NCI-H1417 (cell line): ENCODE measurements at regions not wholly inside any gene's neighbourhood (a gene's known extent, or its start where the extent isn't known, plus 50 kb on each side); places are given as distances from the start of the nearest gene placed in this dataset.

Source experiments
- DNase-seq, 3 experiments: peaks; one replicate each; lab custom pipeline; 2025; lab: John Stamatoyannopoulos, UW

DNA sequence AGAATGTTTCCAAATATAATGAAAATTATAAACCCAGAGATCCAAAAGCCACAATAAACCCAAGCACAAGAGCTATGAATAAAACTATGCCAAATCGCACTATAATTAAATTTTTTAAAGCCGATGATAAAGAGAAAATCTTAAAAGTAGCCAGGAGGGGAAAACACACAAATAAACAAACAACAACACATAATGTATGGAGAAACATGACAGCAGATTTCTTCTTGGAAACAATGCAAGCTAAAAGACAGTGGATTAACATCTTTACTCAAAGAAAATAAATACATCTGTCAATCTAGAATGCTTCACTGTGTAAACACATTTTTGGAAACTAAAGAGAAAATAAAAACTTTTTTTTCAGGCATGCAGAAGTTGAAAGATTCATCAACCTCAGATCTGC, 53.0 kb upstream of the SMOX start:
- DNase-seq: no peak

DNA sequence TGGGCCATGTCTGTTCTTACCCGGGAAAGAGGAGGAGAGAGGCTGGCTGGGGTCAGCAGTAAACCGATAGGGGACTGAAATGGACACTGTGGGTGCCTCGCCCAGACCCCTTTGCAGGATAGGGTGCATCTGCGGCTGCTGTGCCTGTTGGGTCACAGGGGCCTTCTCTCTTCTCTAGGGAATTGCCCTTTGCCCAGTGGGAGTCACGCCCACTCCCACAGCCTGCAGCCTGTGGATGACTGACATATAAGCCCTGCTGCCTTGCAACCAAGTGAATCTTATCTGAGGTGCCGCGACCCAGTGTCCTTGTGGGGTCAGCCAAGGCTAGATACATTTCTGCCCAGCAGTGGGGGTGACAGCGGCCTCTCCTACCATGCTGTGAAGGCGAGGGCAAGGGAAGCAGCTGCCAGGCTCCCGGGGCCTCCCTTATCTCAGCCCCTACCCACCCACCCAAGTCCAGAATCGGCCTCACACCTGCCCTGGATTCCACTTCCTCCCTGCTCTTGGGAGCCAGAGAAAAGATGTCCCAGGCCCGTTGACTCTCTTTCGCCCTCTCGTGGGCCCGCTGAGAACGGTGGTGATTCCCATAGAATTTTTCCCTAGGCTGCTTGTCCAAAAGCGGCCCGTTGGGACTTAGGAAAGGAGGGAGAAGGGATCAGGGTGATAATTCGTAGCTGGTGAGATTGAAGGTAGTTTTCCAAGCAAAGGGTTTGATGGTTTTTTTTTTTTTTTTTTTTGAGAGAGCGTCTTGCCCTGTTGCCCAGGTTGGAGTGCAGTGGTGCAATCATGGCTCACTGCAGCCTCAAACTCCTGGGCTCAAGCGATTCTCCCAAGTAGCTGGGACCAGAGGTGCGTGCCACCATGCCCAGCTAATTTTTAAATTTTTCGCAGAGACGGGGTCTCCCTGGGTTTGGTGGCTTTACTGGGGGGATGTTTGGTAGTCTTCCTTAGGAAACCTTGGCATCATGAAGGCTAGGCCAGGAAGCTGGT, 56.8 kb upstream of the SMOX start:
- peak in 1 of 3 experiments; percentile 29 for DNase-seq

DNA sequence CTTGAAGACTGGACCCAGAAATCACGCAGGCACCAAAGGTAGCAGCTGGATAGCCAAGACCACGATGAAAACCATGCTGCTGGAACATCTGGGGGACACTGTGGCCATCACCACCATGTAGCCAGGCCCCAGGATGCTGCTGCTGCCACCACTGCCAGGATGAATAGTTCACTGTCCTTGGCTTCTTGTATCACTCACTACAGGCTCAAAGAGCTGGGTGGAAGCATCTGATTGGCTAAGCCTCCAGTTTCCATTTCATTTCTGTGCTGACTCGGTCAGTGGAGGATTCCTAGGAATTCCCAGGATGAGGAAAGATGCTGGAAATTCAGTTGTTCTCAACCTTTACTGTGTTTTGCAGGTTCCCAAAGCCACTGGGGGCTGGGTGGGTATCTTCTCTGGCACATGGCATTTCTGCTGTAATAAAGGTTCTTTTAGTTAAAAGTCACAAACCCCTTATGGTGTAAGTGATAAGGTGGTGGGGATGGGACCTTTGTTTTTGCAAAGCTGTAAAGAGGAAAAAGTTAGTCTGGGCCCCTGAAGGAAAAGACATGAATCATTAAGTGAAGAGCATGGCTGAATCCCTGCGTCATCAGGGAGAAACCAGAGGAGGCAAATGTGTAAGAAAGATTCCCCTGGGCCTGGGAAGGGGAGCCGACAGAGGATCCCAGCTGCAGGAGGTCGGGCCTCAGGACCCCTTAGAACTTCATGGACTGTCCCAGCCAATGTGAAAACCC, 57.7 kb upstream of the SMOX start:
- DNase-seq: no peak

DNA sequence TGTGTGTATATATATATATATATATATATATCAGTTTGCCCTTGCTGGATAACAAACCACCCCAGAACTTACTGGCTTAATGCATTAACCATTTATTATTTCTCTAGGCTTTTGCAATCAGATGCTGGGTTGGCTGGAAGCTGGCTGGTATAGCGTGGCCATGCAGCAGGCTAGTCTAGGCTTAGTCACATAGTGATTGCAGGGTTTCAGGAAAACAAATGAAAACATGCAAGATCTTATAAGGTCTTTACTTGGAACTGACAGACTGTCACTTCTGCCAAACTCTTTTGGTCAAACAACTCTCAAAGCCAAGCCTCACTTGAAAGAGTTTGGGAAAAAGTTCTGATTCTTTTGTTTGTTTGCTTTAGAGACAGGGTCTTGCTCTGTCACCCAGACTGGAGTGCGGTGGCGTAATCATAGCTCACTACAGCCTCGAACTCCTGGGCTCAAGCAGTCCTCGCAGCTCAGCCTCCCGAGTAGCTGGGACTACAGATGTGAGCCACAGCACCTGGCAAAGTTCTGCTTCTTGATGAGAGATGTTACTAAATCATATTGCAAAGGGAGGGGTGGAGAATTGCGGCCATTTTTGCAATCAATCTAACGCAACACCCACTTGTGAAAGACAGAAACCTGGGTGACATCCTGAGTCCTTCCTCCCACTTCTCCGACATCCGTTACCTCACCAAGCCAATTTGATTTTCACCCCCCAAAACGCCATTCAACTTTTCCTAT, 58.7 kb upstream of the SMOX start:
- DNase-seq: no peak

DNA sequence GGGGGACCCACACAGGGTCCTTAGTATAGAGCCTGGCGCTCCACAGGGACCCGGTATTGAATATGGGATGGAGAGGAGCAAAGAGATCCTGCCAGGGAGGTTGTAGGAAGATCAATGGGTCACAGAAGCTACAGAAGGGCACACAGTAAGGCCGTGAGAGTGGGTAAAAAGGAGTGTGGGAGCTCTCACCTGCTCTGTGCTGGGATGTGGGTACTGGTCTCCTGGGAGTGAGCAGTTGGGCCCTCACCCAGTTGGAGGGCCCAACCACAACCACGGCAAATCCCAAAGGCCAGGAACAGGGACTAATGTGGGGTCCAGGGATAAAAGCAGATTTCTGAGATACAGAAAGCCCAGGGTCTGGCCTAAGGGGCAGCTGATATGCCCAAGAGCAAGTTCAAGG, 59.9 kb upstream of the SMOX start:
- DNase-seq: no peak

DNA sequence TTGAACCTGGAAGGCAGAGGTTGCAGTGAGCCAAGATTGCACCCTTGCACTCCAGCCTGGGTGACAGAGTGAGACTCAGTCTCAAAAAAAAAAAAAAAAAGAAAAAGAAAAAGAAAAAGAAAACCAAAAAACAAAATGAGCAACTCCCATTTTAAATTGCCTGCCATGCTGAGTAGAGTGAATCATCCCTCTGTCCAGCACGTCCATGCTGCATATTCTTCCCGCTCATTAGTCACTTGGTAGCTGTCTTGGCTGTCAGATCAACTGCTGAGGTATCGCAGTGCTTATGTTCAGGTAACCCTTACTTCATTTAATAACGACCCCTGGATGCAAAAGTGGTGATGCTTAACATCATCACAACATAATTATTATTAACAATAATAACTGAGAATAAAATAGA, 60.7 kb upstream of the SMOX start:
- DNase-seq: no peak

DNA sequence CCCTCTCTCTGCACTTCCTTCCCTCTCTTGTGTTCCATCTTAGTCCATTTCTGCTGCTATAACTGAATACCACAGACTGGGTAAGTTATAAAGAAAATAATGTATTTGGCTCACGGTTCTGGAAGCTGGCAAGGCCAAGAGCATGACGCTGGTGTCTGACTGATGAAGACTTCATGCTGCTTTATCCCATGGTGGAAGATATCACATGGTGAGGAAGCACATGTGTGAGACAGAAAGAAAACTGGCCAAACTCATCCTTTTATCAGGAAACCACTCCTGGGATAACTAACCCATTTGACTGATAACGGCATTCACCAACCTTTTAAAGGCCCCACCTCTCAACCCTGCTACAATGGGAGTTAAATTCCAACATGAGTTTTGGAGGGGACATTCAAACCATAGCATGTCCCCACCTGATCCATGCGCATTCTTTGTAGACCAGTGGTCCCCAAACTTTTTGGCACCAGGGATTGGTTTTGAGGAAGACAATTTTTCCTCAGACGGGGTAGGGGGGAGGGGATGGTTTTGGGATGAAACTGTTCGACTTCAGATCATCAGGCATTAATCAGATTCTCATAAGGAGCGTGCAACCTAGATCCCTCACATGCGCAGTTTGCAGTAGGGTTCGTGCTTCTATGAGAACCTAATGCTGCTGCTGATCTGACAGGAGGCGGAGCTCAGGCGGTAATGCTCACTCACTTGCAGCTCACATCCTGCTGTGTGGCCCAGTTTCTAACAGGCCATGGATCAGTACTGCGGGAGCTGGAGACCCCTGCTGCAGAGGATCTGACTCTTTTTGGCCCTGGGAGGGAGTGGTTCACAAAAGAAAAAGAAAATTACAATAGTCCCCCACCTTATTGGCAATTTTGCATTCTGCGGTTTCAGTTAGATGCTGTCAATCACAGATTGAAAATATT, 61.6 kb upstream of the SMOX start:
- DNase-seq: no peak

DNA sequence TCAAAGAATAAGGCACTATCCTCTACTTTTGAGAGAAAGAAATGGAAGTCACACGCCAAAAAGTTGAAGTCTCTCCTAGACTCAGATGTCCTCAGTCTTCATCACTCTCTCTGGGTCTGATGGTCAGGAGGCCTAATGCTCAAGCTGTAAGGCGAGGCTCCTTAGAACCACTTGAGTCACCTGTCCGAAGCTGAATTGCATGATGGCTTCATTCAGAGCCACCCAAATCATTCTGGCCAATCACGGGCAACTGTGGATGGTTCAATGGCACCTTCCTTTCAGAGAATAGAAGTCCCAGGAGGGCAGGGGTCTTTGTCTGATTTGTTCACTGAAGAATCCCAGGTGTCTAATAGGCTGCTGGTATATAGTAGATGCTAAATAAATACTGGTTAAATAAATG, 63.9 kb upstream of the SMOX start:
- DNase-seq: no peak

DNA sequence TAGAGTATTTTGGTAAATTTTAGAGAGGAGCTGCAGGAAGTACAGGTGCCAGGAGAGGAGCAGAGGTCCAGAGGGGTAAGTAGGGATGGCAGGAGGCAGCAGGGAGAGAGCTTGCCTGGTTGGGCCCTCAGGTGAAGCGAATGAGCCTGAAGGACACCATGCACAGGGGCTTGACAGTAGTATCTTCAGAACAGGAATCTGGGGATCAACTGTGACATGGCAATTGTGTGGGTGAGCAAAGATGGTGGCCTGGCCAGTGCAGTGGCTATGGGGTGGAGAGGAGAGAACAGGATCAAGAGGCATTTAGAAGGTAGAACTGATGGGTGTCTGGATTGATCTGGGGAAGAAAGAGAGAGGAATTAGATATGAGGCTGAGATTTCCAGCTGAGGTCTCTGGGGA, 64.5 kb upstream of the SMOX start:
- no peak for DNase-seq

DNA sequence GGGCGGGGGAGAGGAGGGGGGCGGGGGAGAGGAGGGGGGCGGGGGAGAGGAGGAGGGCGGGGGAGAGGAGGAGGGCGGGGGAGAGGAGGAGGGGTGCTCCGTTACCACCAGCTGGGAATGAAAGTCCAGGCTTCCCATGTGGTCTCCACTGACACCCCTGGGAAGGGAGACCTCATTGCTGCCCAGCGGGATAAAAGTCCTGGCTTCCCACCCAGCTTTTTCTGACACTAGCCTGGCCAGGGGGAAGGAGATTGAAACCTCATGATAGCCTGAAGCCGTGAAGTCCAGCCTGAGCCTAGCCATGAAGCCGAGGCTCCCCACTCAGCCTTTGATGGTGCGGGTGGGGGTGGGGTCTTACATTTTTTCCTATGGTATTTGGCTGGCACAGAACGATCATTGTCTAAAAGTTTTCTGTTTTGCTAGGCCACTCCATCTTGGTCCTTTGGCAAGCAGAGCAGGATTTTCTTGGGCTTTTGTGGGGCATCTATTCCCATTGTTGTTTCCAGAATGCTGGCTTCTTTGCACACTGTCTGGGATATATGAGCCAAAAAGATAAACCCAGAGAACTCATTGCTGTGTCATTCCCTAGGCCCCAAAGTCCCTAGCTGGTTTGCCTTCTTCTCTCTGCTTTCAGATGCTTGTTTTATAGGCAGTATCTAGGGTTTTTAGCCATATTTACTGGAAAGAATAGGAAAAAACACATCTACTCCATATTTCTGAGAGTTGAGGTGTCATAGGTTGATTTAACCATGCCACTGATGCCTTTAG, 65.3 kb upstream of the SMOX start:
- DNase-seq: no peak

DNA sequence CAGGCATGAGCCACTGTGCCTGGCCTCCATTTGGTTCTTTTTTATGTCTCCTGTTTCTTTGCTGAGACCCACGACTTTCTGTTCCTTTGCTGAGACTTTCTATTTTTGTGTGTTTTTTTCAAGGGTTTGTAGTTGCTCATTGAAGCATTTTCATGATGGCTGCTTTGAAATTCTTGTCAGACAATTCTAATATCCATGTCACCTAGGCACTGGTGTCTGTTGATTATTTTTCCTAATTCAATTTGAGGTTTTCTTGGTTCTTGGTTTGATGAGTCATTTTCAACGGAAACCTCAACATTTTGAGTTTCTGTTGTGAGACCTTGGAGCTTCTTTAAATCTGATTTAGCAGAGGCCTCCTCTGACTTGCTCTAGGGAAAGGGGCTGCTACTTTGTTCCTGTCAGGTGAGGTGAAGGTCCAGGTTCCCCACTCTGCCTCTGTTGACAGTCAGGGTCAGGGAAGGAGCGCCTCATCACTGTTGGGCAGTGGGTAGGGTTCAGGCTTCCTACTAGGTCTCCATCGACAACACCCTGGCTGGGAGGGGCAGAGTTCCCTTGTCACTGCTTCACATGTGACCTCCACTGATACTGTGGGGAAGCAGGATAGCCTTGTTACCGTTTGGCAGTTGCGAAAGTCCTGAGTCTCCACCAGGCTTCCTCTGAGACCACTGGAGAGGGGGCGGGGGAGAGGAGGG, 66.1 kb upstream of the SMOX start:
- DNase-seq: no peak

DNA sequence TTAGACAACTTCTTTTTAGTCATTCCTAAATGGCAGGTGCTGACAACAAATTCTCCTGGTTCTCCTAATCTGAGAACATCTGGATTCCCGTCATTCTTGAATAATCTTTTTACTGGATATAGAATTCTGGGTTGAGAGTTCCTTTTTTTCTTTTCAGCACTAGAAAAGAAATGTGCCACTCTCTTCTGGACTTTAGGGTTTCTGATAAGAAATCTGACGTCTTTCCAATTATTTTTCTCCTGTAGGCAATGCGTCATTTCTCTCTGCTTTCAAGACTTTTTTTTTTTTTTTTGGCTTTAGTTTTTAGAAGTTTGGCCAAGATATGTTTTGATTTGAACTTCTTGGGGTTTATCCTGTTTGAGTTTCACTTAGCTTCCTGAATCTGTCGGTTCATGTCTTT, 66.1 kb upstream of the RNF24 start:
- DNase-seq: no peak

DNA sequence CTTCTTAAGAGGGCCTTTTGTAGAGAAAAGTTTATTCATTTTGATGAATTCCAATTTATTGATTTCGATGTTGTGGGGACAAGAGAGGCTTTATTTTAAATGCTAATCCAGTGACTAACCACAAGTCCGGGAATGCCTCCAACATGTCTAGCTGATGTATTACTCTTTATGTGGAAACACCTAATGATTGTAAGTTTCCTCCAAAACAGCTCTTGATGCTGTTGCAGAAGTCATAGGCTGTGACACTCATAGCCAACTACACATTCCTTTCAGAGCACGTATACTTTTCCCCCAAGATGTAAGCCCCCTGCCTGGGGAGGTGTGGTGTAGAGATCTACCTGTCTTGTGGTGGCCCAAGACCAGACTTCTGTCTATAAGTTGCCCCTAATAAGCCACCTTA, 61.3 kb upstream of the RNF24 start:
- no peak for DNase-seq

DNA sequence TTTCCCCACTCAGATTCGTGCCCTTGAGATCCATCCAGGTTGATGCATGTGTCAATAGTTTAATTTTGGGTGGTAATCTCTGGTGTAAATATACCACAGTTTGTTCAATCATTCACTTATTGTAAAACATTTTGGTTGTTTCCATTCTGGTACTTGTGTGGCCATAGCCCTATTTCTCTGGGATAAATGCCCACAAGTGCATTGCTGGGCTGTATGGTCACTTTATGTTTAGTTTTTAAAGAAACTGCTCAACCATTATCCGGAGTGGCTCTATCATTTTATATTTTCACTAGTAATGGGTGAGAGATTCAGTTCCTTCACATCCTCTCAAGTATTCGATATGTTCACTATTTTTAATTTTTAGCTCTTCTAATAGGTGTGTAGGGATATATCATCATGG, 60.7 kb upstream of the RNF24 start:
- no peak for DNase-seq

DNA sequence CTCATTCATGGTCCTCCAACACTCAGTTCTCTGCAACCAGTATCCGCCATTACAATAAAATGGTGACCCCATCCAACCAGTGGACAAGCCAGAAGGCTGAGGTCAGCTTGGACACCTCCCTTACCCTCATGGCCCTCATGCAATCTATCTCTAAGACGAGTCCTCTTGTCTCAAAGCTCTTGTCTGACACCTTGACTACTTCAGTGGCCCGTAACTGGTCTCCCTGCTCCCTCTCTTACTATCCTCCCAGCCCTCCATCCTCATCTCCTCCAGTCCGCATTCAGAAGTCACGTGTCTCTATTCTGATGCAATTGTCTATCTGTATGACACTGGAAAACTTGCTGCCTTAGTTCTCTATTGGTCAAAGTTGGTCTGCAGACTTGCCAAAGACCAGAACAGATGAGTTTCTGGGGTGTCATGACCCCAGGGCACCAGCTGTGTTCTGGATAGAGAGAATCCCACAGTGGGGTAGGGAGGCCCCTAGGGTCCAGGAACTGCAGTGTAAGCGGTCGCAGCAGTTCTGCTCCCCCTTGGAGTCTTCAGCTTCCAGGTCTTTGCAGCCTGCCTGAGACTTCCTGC, 59.6 kb upstream of the RNF24 start:
- no peak for DNase-seq

DNA sequence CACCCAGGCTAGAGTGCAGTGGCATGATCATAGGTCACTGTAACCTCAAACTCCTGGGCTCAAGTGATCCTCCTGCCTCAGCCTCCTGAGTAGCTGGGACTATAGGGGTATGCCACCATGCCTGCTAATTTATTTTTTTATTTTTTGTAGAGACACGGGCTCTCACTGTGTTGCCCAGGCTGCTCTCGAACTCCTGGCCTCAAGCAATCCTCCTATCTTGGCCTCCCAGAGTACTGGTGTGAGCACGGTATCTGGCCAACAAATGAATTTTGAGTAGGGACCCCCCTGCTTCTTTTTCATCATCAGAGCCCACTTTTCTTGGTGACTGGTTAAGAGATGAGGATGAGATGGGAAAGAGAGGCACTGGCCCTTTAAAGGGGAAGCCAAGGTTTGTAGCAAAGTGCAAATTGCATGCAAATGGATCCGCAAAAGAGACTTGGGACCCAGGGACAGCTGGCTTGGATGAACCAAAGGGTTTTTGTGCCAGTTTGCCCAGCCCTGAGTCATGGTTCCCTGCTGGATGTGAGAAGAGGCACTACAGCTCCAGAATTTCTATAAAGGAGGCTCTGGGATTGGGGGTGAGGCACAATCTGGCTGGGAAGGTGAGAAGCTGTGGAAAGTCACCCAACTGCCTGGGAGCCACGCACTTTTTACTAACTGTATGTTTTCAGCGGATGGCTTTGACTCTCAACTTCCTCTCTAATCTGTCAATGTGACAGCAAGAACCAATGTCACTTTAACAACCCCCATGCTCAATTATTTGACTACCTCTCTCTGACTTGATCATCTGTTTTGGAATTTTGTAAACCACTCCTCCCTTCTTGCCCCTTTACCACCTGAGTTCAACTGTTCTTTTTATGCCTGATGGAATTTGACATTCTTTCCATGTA, 58.7 kb upstream of the RNF24 start:
- DNase-seq: no peak

DNA sequence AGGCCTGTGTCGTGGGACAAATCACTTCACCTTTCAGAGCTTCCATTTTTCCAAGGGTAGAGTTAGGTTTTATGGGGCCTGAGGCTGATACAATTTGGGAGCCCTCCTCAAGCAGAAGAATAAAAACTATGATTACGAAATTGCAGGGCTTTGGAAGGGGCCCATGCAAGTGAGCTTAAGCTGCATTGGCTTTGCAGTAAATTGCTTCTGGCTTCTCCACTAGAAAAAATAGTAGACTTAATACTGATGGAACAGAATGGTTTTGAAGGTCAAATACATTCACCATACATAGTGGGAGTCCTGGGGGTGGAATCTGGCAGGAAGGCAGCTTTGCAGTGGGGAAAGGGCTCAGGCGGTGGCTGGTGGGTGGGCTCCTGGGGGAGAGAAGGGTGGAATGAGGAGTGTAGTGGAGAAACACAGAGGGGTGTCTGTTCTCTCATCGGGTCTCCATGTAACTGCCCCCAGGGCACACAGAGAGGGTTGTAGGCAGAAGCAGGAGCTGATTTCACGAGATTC, 55.9 kb upstream of the RNF24 start:
- no peak for DNase-seq
